ENCODE measurements at regions not wholly inside any gene's neighbourhood (a gene's known extent, or its start where the extent isn't known, plus 50 kb on each side); places are given as distances from the start of the nearest gene placed in this dataset.

GRCh38 chr2:225340923-225341322 lies 58.6 kb upstream of the NYAP2 start:
- TF ChIP-seq CTCF (conservative IDR thresholded peaks at IDR 0.05): no peak
- Histone ChIP-seq H3K9ac (ENCODE audit: extremely low read depth, low read length, poor library complexity, severe bottlenecking) (no peak overlapping the region), H3K27me3 (ENCODE audit: control insufficient read depth, insufficient read depth, low read length, poor library complexity, severe bottlenecking) (no peaks in the 10 kb centered on the region), H3K36me3 (ENCODE audit: control insufficient read depth, insufficient read depth, low read length) (no peaks in the 10 kb centered on the region), H3K27ac (ENCODE audit: low read depth, low read length) (no peak overlapping the region), H3K9me3 (ENCODE audit: control insufficient read depth, low read length) (no peaks in the 10 kb centered on the region), H3K4me1 (ENCODE audit: control insufficient read depth, insufficient read depth, low read length) (peaks cover 9% of the 10 kb centered on the region), H3K4me3 (ENCODE audit: low read length) (no peak overlapping the region)
- no peak for DNase-seq
- Mint-ChIP-seq H3K27me3 (ENCODE audit: insufficient read depth) (no peaks in the 10 kb centered on the region), H3K9me3 (no peaks in the 10 kb centered on the region), H3K36me3 (ENCODE audit: low read depth) (no peaks in the 10 kb centered on the region), H3K27ac (no peak overlapping the region), H3K4me1 (peaks cover 5% of the 10 kb centered on the region), H3K4me3 (no peak overlapping the region)
- 90 to 91% methylated on average over 1 to 2 of the region's 2 CpGs for WGBS, 2 experiments (ENCODE audit: insufficient coverage in 1 of 2, insufficient read length in 1 of 2)

GRCh38 chr2:225337183-225337582 lies 62.3 kb upstream of the NYAP2 start:
- DNase-seq: no peak
- Mint-ChIP-seq H3K36me3 (ENCODE audit: low read depth) (no peaks in the 10 kb centered on the region), H3K27me3 (ENCODE audit: insufficient read depth) (no peaks in the 10 kb centered on the region), H3K4me3 (no peak overlapping the region), H3K4me1 (peaks cover 5% of the 10 kb centered on the region), H3K9me3 (no peaks in the 10 kb centered on the region), H3K27ac (no peak overlapping the region)
- TF ChIP-seq CTCF (conservative IDR thresholded peaks at IDR 0.05): no peak
- Histone ChIP-seq H3K9me3 (ENCODE audit: control insufficient read depth, low read length) (no peaks in the 10 kb centered on the region), H3K36me3 (ENCODE audit: control insufficient read depth, insufficient read depth, low read length) (no peaks in the 10 kb centered on the region), H3K4me1 (ENCODE audit: control insufficient read depth, insufficient read depth, low read length) (peaks cover 9% of the 10 kb centered on the region), H3K27ac (ENCODE audit: low read depth, low read length) (no peak overlapping the region), H3K27me3 (ENCODE audit: control insufficient read depth, insufficient read depth, low read length, poor library complexity, severe bottlenecking) (no peaks in the 10 kb centered on the region), H3K9ac (ENCODE audit: extremely low read depth, low read length, poor library complexity, severe bottlenecking) (no peak overlapping the region), H3K4me3 (ENCODE audit: low read length) (no peak overlapping the region)
- 30% methylated on average over 1 of the region's 1 CpG; no CpG with 5 or more reads in 1 of the 2 experiments for WGBS, 2 experiments (ENCODE audit: insufficient coverage in 1 of 2, insufficient read length in 1 of 2)

GRCh38 chr2:225334514-225334913 lies 65.0 kb upstream of the NYAP2 start:
- Mint-ChIP-seq H3K36me3 (ENCODE audit: low read depth) (no peaks in the 10 kb centered on the region), H3K4me1 (peaks cover 5% of the 10 kb centered on the region), H3K9me3 (no peaks in the 10 kb centered on the region), H3K4me3 (no peak overlapping the region), H3K27ac (no peak overlapping the region), H3K27me3 (ENCODE audit: insufficient read depth) (no peaks in the 10 kb centered on the region)
- H3K27me3 ChIP-seq (ENCODE audit: control insufficient read depth, insufficient read depth, low read length, poor library complexity, severe bottlenecking): no peaks in the 10 kb centered on the region
- 91 to 95% methylated on average over 2 to 4 of the region's 4 CpGs for WGBS, 2 experiments (ENCODE audit: insufficient coverage in 1 of 2, insufficient read length in 1 of 2)
- H3K4me1 ChIP-seq (ENCODE audit: control insufficient read depth, insufficient read depth, low read length): peaks cover 9% of the 10 kb centered on the region
- H3K9me3 ChIP-seq (ENCODE audit: control insufficient read depth, low read length): no peaks in the 10 kb centered on the region
- no peak for DNase-seq
- H3K27ac ChIP-seq (ENCODE audit: low read depth, low read length): peak overlapping the region; percentile 16
- H3K36me3 ChIP-seq (ENCODE audit: control insufficient read depth, insufficient read depth, low read length): no peaks in the 10 kb centered on the region
- no peak for TF ChIP-seq CTCF (conservative IDR thresholded peaks at IDR 0.05)
- H3K9ac ChIP-seq (ENCODE audit: extremely low read depth, low read length, poor library complexity, severe bottlenecking): no peak overlapping the region
- H3K4me3 ChIP-seq (ENCODE audit: low read length): no peak overlapping the region

All from endodermal cell (in vitro differentiated cells).